Adrenal gland (tissue), 5 donors: ENCODE measurements at regions not wholly inside any gene's neighbourhood (a gene's known extent, or its start where the extent isn't known, plus 50 kb on each side); places are given as distances from the start of the nearest gene placed in this dataset.

Source experiments
- POLR2A ChIP-seq, 2 donors: fragments of 450-650 bp; IDR thresholded peaks; one replicate each; pipeline ENCODE4 v1.6.1; 2017; ENCODE audit warnings: antibody characterized with exemption in 2 of 2, mild to moderate bottlenecking in 2 of 2, moderate library complexity in 1 of 2
- TF ChIP-seq, protein P1 (sequence below), 6 experiments: fragments of 450-650 bp in 4 of 6; fragments of 200-600 bp in 2 of 6; sonication (generic) in 1 of 6; IDR thresholded peaks; 1 replicate in 5 of 6; 2 replicates in 1 of 6; pipeline versions ENCODE4 v1.5.1 to v1.8.0; 2016 to 2021; ENCODE audit warnings: antibody characterized with exemption in 6 of 6, mild to moderate bottlenecking in 2 of 6, moderate library complexity in 1 of 6
- donor health status: DM: no; HTN: no; CAD: no.

DNA sequence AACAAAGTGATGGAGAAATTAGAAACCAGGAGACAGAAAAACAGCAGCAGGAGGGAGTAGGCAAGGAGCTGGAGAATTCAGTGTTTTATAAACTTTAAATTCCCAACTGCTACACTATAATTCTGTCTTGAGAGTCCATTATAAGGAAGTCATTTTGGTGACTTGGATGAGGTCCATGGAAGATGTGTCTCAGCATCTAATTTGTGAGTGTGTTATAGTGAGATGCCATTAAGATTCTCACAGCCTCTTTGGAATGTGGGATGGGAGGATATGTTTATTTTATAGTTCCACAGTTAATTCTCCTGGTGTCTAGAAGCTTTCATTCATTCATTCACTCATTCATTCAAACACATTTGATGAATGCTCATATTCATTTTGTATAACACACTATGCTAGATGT, 206.0 kb upstream of the MYOCD start:
- TF ChIP-seq, protein P1, sequence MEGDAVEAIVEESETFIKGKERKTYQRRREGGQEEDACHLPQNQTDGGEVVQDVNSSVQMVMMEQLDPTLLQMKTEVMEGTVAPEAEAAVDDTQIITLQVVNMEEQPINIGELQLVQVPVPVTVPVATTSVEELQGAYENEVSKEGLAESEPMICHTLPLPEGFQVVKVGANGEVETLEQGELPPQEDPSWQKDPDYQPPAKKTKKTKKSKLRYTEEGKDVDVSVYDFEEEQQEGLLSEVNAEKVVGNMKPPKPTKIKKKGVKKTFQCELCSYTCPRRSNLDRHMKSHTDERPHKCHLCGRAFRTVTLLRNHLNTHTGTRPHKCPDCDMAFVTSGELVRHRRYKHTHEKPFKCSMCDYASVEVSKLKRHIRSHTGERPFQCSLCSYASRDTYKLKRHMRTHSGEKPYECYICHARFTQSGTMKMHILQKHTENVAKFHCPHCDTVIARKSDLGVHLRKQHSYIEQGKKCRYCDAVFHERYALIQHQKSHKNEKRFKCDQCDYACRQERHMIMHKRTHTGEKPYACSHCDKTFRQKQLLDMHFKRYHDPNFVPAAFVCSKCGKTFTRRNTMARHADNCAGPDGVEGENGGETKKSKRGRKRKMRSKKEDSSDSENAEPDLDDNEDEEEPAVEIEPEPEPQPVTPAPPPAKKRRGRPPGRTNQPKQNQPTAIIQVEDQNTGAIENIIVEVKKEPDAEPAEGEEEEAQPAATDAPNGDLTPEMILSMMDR (IDR thresholded peaks at IDR 0.05): no peak
- no peak for TF ChIP-seq POLR2A (IDR thresholded peaks at IDR 0.05)
